ENCODE measurements at regions not wholly inside any gene's neighbourhood (a gene's known extent, or its start where the extent isn't known, plus 50 kb on each side); places are given as distances from the start of the nearest gene placed in this dataset.
"Not testable (repeated sequence)": the region's sequence is repeated elsewhere in the genome, so short reads cannot be mapped to it uniquely, and the experiment has no call there.

DNA sequence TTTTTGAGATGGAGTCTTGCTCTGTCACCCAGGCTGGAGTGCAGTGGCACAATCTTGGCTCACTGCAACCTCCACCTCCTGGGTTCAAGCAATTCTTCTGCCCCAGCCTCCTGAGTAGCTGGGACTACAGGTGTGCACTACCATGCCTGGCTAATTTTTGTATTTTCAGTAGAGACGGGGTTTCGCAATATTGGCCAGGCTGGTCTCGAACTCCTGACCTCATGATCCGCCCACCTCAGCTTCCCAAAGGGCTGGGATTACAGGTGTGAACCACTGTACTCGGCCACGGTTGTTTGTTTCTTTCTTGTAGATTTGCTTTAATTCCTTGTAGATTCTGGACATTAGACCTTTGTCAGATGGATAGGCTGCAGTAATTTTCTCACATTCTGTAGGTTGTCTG is 278.5 kb upstream of the FAT1 start:
- TF ChIP-seq, protein P1, sequence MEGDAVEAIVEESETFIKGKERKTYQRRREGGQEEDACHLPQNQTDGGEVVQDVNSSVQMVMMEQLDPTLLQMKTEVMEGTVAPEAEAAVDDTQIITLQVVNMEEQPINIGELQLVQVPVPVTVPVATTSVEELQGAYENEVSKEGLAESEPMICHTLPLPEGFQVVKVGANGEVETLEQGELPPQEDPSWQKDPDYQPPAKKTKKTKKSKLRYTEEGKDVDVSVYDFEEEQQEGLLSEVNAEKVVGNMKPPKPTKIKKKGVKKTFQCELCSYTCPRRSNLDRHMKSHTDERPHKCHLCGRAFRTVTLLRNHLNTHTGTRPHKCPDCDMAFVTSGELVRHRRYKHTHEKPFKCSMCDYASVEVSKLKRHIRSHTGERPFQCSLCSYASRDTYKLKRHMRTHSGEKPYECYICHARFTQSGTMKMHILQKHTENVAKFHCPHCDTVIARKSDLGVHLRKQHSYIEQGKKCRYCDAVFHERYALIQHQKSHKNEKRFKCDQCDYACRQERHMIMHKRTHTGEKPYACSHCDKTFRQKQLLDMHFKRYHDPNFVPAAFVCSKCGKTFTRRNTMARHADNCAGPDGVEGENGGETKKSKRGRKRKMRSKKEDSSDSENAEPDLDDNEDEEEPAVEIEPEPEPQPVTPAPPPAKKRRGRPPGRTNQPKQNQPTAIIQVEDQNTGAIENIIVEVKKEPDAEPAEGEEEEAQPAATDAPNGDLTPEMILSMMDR (IDR thresholded peaks at IDR 0.05), result not testable (repeated sequence)
- TF ChIP-seq POLR2A (IDR thresholded peaks at IDR 0.05), result not testable (repeated sequence)
